Mucosa of descending colon (tissue), 3 donors: ENCODE measurements at regions not wholly inside any gene's neighbourhood (a gene's known extent, or its start where the extent isn't known, plus 50 kb on each side); places are given as distances from the start of the nearest gene placed in this dataset.

Experiments
- ATAC-seq: fragments of 200-7000 bp; cut with Tn5 transposase; one replicate; pipeline ENCODE4 v1.9.1; 2020; ENCODE audit warnings: mild to moderate bottlenecking, moderate library complexity
- DNase-seq, 3 donors: peaks; one replicate each; pipeline ENCODE4 v3.0.0-alpha.2; 2020
- H3K36me3 ChIP-seq: fragments of 200-600 bp; one replicate; pipeline ENCODE4 v1.8.0; 2021; ENCODE audit warnings: low read depth, mild to moderate bottlenecking
- H3K4me1 ChIP-seq: fragments of 200-600 bp; one replicate; pipeline ENCODE4 v1.8.0; 2021; ENCODE audit warnings: low read depth, mild to moderate bottlenecking
- H3K4me3 ChIP-seq: fragments of 200-600 bp; one replicate; pipeline ENCODE4 v1.8.0; 2021; ENCODE audit warnings: mild to moderate bottlenecking
- H3K9me3 ChIP-seq: fragments of 200-600 bp; one replicate; pipeline ENCODE4 v1.8.0; 2021; ENCODE audit warnings: mild to moderate bottlenecking
- CTCF ChIP-seq: fragments of 200-600 bp; IDR thresholded peaks from one replicate; pipeline ENCODE4 v1.8.0; 2022; ENCODE audit warnings: antibody characterized with exemption, mild to moderate bottlenecking
- intact Hi-C, 2 donors: fragments of 100-400 bp; cut with DNase I in 1 of 2; cut with micrococcal nuclease in 1 of 2; formaldehyde crosslinking; loops; one replicate each; pipeline versions ENCODE4 v1.11.0 to v1.11.1; 2022; cut with DNase I, micrococcal nuclease
- donor health status: DM: no; HTN: no; CAD: no; lungs with moderate emphysema.
- donor health status: DM: no; HTN: no; CAD: no.
- donor health status: DM: no; HTN: yes; CAD: no.

- DNase-seq, result peak; percentile 41 to 55 (median 54)
- Histone ChIP-seq H3K4me1 (no peaks in the 10 kb centered on the region), H3K4me3 (no peak overlapping the region), H3K9me3 (no peaks in the 10 kb centered on the region), H3K36me3 (no peaks in the 10 kb centered on the region)
- peak; percentile 43 for TF ChIP-seq CTCF
- ATAC-seq, result peak; percentile 74
- intact Hi-C loops, result loop anchor here in 1 of 2 donors (5.0 kb wide), 1 partner anchor 523 kb away; no protein-coding TSS in a partner anchor
Observed at GRCh38 chr5:136769900-136770684, 404.7 kb upstream of the TRPC7 start.

GRCh38 chr5:136769093-136769492, 403.7 kb upstream of the TRPC7 start:
- no peaks in the 10 kb centered on the region for H3K9me3 ChIP-seq
- no peaks in the 10 kb centered on the region for H3K36me3 ChIP-seq
- TF ChIP-seq CTCF, result no peak
- no peak for DNase-seq
- ATAC-seq, result no peak
- H3K4me1 ChIP-seq, result no peaks in the 10 kb centered on the region
- no peak overlapping the region for H3K4me3 ChIP-seq
- intact Hi-C loops, result no loop called here

- H3K9me3 ChIP-seq, result no peaks in the 10 kb centered on the region
- no peaks in the 10 kb centered on the region for H3K36me3 ChIP-seq
- H3K4me1 ChIP-seq, result no peaks in the 10 kb centered on the region
- no peak for TF ChIP-seq CTCF
- ATAC-seq (no peak), DNase-seq (no peak)
- intact Hi-C loops, result no loop called here
- no peak overlapping the region for H3K4me3 ChIP-seq
Observed at GRCh38 chr5:136768457-136768856, 403.1 kb upstream of the TRPC7 start.

- no peaks in the 10 kb centered on the region for H3K9me3 ChIP-seq
- DNase-seq, result no peak
- intact Hi-C loops, result no loop called here
- no peaks in the 10 kb centered on the region for H3K36me3 ChIP-seq
- ATAC-seq, result no peak
- no peak overlapping the region for H3K4me3 ChIP-seq
- no peak for TF ChIP-seq CTCF
- H3K4me1 ChIP-seq, result no peaks in the 10 kb centered on the region
Observed at GRCh38 chr5:136766456-136766855, 401.1 kb upstream of the TRPC7 start.

- no peaks in the 10 kb centered on the region for H3K36me3 ChIP-seq
- ATAC-seq (no peak), DNase-seq (no peak)
- no peak overlapping the region for H3K4me3 ChIP-seq
- no peak for TF ChIP-seq CTCF
- H3K9me3 ChIP-seq, result no peaks in the 10 kb centered on the region
- intact Hi-C loops, result no loop called here
- no peaks in the 10 kb centered on the region for H3K4me1 ChIP-seq
Observed at GRCh38 chr5:136764601-136765000, 399.3 kb upstream of the TRPC7 start.
